K562 (cell line): ENCODE measurements at regions not wholly inside any gene's neighbourhood (a gene's known extent, or its start where the extent isn't known, plus 50 kb on each side); places are given as distances from the start of the nearest gene placed in this dataset.

Experiments used
- ATAC-seq: fragments of 200-7000 bp; cut with Tn5 transposase; 3 replicates; pipeline ENCODE4 v1.9.1; 2020; ENCODE audit warnings: moderate library complexity
- BruUV-seq: library from RNA; stranded (reverse); fragments of 400-500 nt; replicated peaks from 2 replicates; lab custom pipeline; 2021; lab: Mats Ljungman, UMichigan
- CTCF ChIA-PET: fragments of 300-600 bp; formaldehyde crosslinking; extraction: SDS; loops from one replicate; lab custom pipeline; 2021; ENCODE audit warnings: low intra/inter-chr PET ratio; lab: Yijun Ruan, JAX
- POLR2A ChIA-PET: fragments of 300-600, 350-650 bp; sonication (Branson Sonifier 250); formaldehyde crosslinking; extraction: SDS; loops from one replicate; lab custom pipeline; 2021; ENCODE audit warnings: antibody characterized with exemption, inconsistent platforms; lab: Yijun Ruan, JAX
- DNase-seq, 4 experiments: peaks; one replicate each; pipeline versions ENCODE4 v3.0.0 to v3.0.0-alpha.2; 2011 to 2018; ENCODE audit warnings: low spot score in 3 of 4, mixed read lengths in 3 of 4; ENCODE audit errors: extremely low read depth in 1 of 4
- FAIRE-seq: peaks from 2 replicates; lab custom pipeline; 2011; peaks lifted over from hg19 to GRCh38; lab: Jason Lieb, UNC
- H2AFZ ChIP-seq: 2 replicates; pipeline ENCODE4 v1.6.0; 2011; ENCODE audit warnings: low read depth, low read length, control low read depth, inconsistent platforms
- H3K27ac ChIP-seq: fragments of 200-600 bp; 3 replicates; pipeline ENCODE4 v1.8.0; 2011; ENCODE audit warnings: low read depth, mild to moderate bottlenecking, control low read depth, inconsistent platforms, low read length, moderate library complexity, mixed read lengths; ENCODE audit errors: extremely low read depth
- H3K27me3 ChIP-seq, 2 experiments: fragments of 300-600 bp in 1 of 2; 2 replicates in 1 of 2; 3 replicates in 1 of 2; pipeline versions ENCODE4 v1.6.0 to v1.8.0; 2011; ENCODE audit warnings: inconsistent platforms in 2 of 2, low read length in 2 of 2, mild to moderate bottlenecking in 1 of 2, mixed read lengths in 1 of 2, moderate library complexity in 1 of 2; ENCODE audit not compliant: control insufficient read depth in 2 of 2, insufficient read depth in 2 of 2
- H3K36me3 ChIP-seq: fragments of 300-600 bp; 3 replicates; pipeline ENCODE4 v1.8.0; 2011; ENCODE audit warnings: mild to moderate bottlenecking, low read length, inconsistent platforms; ENCODE audit not compliant: control insufficient read depth, insufficient read depth
- H3K4me1 ChIP-seq, 2 experiments: fragments of 200-600 bp in 1 of 2; replicated peaks in 1 of 2; 2 replicates in 1 of 2; 3 replicates in 1 of 2; pipeline versions ENCODE4 v1.5.1 to v1.8.0; 2011; ENCODE audit warnings: inconsistent platforms in 2 of 2, low read length in 2 of 2, mild to moderate bottlenecking in 1 of 2, mixed read lengths in 1 of 2, moderate library complexity in 1 of 2; ENCODE audit not compliant: control insufficient read depth in 2 of 2, insufficient read depth in 2 of 2
- H3K4me2 ChIP-seq: 2 replicates; pipeline ENCODE4 v1.6.1; 2011; ENCODE audit warnings: low read length, control low read depth, inconsistent platforms, mixed read lengths; ENCODE audit not compliant: insufficient read depth
- H3K4me3 ChIP-seq: fragments of 200-600 bp; sonication (generic), shearing (Covaris generic); 2 replicates; pipeline ENCODE4 v1.5.1; 2016; ENCODE audit warnings: control low read depth, inconsistent platforms
- H3K79me2 ChIP-seq: fragments of 200-600 bp; 3 replicates; pipeline ENCODE4 v1.8.0; 2011; ENCODE audit warnings: low read length, inconsistent platforms; ENCODE audit not compliant: control insufficient read depth, insufficient read depth
- H3K9ac ChIP-seq, 2 experiments: 2 replicates each; pipeline versions ENCODE4 v1.6.0 to v1.6.1; 2011; ENCODE audit warnings: low read depth in 2 of 2, low read length in 2 of 2, control low read depth in 1 of 2, inconsistent platforms in 1 of 2, mild to moderate bottlenecking in 1 of 2, mixed read lengths in 1 of 2; ENCODE audit not compliant: insufficient read depth in 1 of 2
- H3K9me1 ChIP-seq: one replicate; pipeline ENCODE4 v1.6.0; 2011; ENCODE audit warnings: inconsistent platforms, mild to moderate bottlenecking, low read length, moderate library complexity; ENCODE audit not compliant: control insufficient read depth, insufficient read depth
- H3K9me3 ChIP-seq: replicated peaks from 2 replicates; pipeline ENCODE4 v1.5.1; 2011; ENCODE audit warnings: low read depth, low read length, inconsistent platforms; ENCODE audit not compliant: control insufficient read depth, insufficient read depth
- H4K20me1 ChIP-seq: replicated peaks from 2 replicates; pipeline ENCODE4 v1.6.1; 2011; ENCODE audit warnings: low read length, inconsistent platforms, mixed read lengths; ENCODE audit not compliant: control insufficient read depth, insufficient read depth
- ETV6 ChIP-seq, 3 experiments: fragments of 150-350 bp in 1 of 3; sonication (generic) in 1 of 3; formaldehyde crosslinking in 1 of 3; IDR thresholded peaks; 2 replicates each; pipeline versions ENCODE4 v1.6.1 to v1.8.0; 2014 to 2022; ENCODE audit warnings: borderline replicate concordance in 2 of 3, low read depth in 2 of 3, antibody characterized with exemption in 1 of 3, low read length in 1 of 3, mild to moderate bottlenecking in 1 of 3, missing genetic modification reagents in 1 of 3
- EWSR1 ChIP-seq: fragments of 450-650 bp; IDR thresholded peaks from 2 replicates; pipeline ENCODE4 v1.6.1; 2018; ENCODE audit warnings: borderline replicate concordance, mild to moderate bottlenecking, low read depth, moderate library complexity; ENCODE audit not compliant: partially characterized antibody
- LCOR ChIP-seq: sonication (generic); formaldehyde crosslinking; IDR thresholded peaks from 2 replicates; pipeline ENCODE4 v1.8.0; 2022; ENCODE audit warnings: mild to moderate bottlenecking, missing genetic modification reagents
- NR1H2 ChIP-seq: sonication (generic); formaldehyde crosslinking; IDR thresholded peaks from 2 replicates; pipeline ENCODE4 v1.4.0; 2020; ENCODE audit warnings: mild to moderate bottlenecking, missing genetic modification reagents
- PATZ1 ChIP-seq: fragments of 250-450 bp; sonication (Bioruptor Pico); IDR thresholded peaks from 2 replicates; pipeline ENCODE4 v1.5.0; 2020; ENCODE audit warnings: mild to moderate bottlenecking, borderline replicate concordance
- SNIP1 ChIP-seq: fragments of 450-650 bp; IDR thresholded peaks from 2 replicates; pipeline ENCODE4 v1.7.1; 2017; ENCODE audit warnings: low read depth, mild to moderate bottlenecking
- SNRNP70 ChIP-seq: fragments of 200-400 bp; formaldehyde crosslinking; optimal IDR thresholded peaks from 2 replicates; pipeline ENCODE3; 2017; ENCODE audit warnings: low read depth, low read length
- SREBF2 ChIP-seq: sonication (generic); formaldehyde crosslinking; IDR thresholded peaks from 2 replicates; pipeline ENCODE4 v1.4.0; 2020; ENCODE audit warnings: mild to moderate bottlenecking, missing genetic modification reagents
- TAF7 ChIP-seq: fragments of 450-650 bp; IDR thresholded peaks from 2 replicates; pipeline ENCODE4 v1.6.1; 2016; ENCODE audit warnings: missing genetic modification characterization, missing compliant biosample characterization
- ZBTB17 ChIP-seq: fragments of 450-650 bp; formaldehyde crosslinking; IDR thresholded peaks from 2 replicates; pipeline ENCODE4 v1.4.0; 2020; ENCODE audit warnings: mild to moderate bottlenecking
- ZC3H11A ChIP-seq: IDR thresholded peaks from 2 replicates; pipeline ENCODE4 v1.6.1; 2012; ENCODE audit warnings: low read depth, low read length, improper control_type of control experiment
- ZNF668 ChIP-seq: fragments of 250-450 bp; sonication (Bioruptor Pico); IDR thresholded peaks from 2 replicates; pipeline ENCODE4 v1.8.0; 2022; ENCODE audit warnings: mild to moderate bottlenecking, inconsistent platforms
- WGBS: fragments of 100-300 bp; shearing (Covaris generic); methylation state at CpG from one replicate; pipeline ENCODE4 v1.1.6; 2016; ENCODE audit warnings: low coverage, mixed read lengths; ENCODE audit not compliant: insufficient coverage; ENCODE audit errors: missing lambda C conversion rate; 5-methylcytosine and 5-hydroxymethylcytosine counted together
- in situ Hi-C: fragments of 300-500 bp; cut with MboI; formaldehyde crosslinking; loops from 4 replicates; pipeline ENCODE4 v1.15.0; 2018; ENCODE audit warnings: inconsistent platforms, mixed read lengths
- intact Hi-C: fragments of 100-400 bp; cut with micrococcal nuclease; formaldehyde crosslinking; loops from 2 replicates; pipeline ENCODE4 v1.14.2; 2022
- TF ChIP-seq, protein P1 (sequence below), 2 experiments: fragments of 250-450 bp in 1 of 2; fragments of 450-650 bp in 1 of 2; sonication (Bioruptor Pico) in 1 of 2; IDR thresholded peaks; 2 replicates each; pipeline versions ENCODE4 v1.6.1 to v1.8.0; 2016 to 2021; ENCODE audit warnings: mild to moderate bottlenecking in 2 of 2, moderate library complexity in 2 of 2, missing compliant biosample characterization in 1 of 2, missing genetic modification characterization in 1 of 2
- TF ChIP-seq, protein P2 (sequence below): sonication (generic); IDR thresholded peaks from 2 replicates; pipeline ENCODE4 v1.6.1; 2016
- TF ChIP-seq, protein P3 (sequence below), 3 experiments: fragments of 200-800 bp in 1 of 3; sonication (Bioruptor generic) in 1 of 3; sonication (generic) in 1 of 3; formaldehyde crosslinking in 1 of 3; IDR thresholded peaks; 2 replicates each; pipeline versions ENCODE4 v1.6.1 to v1.8.0; 2016 to 2022; ENCODE audit warnings: mild to moderate bottlenecking in 2 of 3, missing compliant biosample characterization in 2 of 3, missing genetic modification characterization in 2 of 3, missing genetic modification reagents in 1 of 3

- Histone ChIP-seq H3K9me1 (no peaks in the 10 kb centered on the region), H3K9ac (no peak overlapping the region), H3K36me3 (no peaks in the 10 kb centered on the region), H4K20me1 (peaks cover 4% of the 10 kb centered on the region), H2AFZ (no peak overlapping the region), H3K79me2 (no peaks in the 10 kb centered on the region), H3K27ac (no peak overlapping the region), H3K4me1 (no peaks in the 10 kb centered on the region), H3K4me3 (no peak overlapping the region), H3K9me3 (no peaks in the 10 kb centered on the region), H3K4me2 (no peak overlapping the region), H3K27me3 (peaks cover 2 to 43% of the 10 kb centered on the region in 2 experiments; a peak in 3 of 5 replicates)
- BruUV-seq, result no TSS peak
- ATAC-seq (no peak), FAIRE-seq (no peak), DNase-seq (no peak)
- WGBS, result 0% methylated on average over 11 of the region's 11 CpGs
- in situ Hi-C loops, result no loop called here
- intact Hi-C loops, result no loop called here
- ChIA-PET CTCF (no interaction called here), POLR2A (no interaction called here)
- no peak for TF ChIP-seq EWSR1
- no peak for TF ChIP-seq NR1H2 (CRISPR knock-in tag)
- no peak for TF ChIP-seq ETV6 (IDR thresholded peaks at IDR 0.05; ENCODE audit: borderline replicate concordance in 1 of 2, low read depth in 2 of 2, low read length in 1 of 2)
- no peak for TF ChIP-seq ETV6 (CRISPR knock-in tag; IDR thresholded peaks at IDR 0.05; ENCODE audit: borderline replicate concordance)
- TF ChIP-seq LCOR (CRISPR knock-in tag), result no peak
- TF ChIP-seq, protein P1, sequence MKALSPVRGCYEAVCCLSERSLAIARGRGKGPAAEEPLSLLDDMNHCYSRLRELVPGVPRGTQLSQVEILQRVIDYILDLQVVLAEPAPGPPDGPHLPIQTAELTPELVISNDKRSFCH (CRISPR knock-in tag; IDR thresholded peaks at IDR 0.05), result no peak
- TF ChIP-seq, protein P1 (tag; IDR thresholded peaks at IDR 0.05), result no peak
- TF ChIP-seq SNIP1, result no peak
- TF ChIP-seq SNRNP70, result no peak
- TF ChIP-seq TAF7 (tag), result no peak
- TF ChIP-seq, protein P2, sequence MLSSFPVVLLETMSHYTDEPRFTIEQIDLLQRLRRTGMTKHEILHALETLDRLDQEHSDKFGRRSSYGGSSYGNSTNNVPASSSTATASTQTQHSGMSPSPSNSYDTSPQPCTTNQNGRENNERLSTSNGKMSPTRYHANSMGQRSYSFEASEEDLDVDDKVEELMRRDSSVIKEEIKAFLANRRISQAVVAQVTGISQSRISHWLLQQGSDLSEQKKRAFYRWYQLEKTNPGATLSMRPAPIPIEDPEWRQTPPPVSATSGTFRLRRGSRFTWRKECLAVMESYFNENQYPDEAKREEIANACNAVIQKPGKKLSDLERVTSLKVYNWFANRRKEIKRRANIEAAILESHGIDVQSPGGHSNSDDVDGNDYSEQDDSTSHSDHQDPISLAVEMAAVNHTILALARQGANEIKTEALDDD, result no peak
- TF ChIP-seq, protein P3, sequence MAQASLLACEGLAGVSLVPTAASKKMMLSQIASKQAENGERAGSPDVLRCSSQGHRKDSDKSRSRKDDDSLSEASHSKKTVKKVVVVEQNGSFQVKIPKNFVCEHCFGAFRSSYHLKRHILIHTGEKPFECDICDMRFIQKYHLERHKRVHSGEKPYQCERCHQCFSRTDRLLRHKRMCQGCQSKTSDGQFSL (CRISPR knock-in tag; IDR thresholded peaks at IDR 0.05), result no peak
- TF ChIP-seq, protein P3 (tag; IDR thresholded peaks at IDR 0.05), result no peak
- TF ChIP-seq SREBF2, result no peak
- TF ChIP-seq ZC3H11A, result no peak
- no peak for TF ChIP-seq ZNF668 (CRISPR knock-in tag)
- no peak for TF ChIP-seq PATZ1
- no peak for TF ChIP-seq ZBTB17 (CRISPR knock-in tag)
Observed at GRCh38 chr20:57807401-57808263, 97.8 kb upstream of the PMEPA1 start.
